A172 (cell line): ENCODE measurements at regions not wholly inside any gene's neighbourhood (a gene's known extent, or its start where the extent isn't known, plus 50 kb on each side); places are given as distances from the start of the nearest gene placed in this dataset.
"Not testable (repeated sequence)": the region's sequence is repeated elsewhere in the genome, so short reads cannot be mapped to it uniquely, and the experiment has no call there.

ENCODE experiments used
- DNase-seq: peaks from one replicate; pipeline ENCODE4 v3.0.0-alpha.2; 2015; ENCODE audit warnings: low spot score

DNA sequence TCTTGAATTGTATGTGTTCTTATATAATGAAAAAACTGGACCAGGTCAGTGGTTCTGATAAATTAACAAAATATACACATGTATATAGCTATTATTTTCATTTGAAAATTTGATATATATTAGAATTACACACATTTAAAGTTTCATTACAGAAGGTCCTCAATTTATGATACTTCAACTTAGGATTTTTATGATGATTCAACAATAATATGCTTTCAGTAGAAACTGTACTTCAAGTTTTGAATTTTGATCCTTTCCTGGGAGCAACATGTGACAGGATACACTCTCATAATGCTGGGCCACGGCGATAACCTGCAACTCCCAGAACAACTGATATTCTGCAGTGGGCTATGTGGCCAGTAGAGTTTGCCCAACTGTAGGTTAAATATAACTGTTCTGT is 344.7 kb downstream of the TAF11L14 start:
- DNase-seq: no peak

DNA sequence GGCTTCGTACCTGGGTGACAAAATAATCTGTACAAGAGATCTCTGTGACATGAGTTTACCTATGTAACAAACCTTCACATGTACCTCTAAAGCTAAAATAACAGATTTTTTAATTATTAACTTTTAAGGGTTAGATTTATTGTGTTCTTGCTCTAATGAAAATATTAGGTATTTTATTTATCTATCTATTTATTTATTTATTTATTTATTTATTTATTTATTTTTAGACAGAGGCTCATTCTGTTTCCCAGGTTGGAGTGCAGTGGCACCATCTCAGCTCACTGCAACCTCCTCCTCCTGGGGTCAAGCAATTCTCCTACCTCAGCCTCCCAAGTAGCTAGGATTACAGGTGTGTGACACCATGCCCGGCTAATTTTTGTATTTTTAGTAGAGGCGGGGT is 348.4 kb downstream of the TAF11L14 start:
- not testable (repeated sequence) for DNase-seq

DNA sequence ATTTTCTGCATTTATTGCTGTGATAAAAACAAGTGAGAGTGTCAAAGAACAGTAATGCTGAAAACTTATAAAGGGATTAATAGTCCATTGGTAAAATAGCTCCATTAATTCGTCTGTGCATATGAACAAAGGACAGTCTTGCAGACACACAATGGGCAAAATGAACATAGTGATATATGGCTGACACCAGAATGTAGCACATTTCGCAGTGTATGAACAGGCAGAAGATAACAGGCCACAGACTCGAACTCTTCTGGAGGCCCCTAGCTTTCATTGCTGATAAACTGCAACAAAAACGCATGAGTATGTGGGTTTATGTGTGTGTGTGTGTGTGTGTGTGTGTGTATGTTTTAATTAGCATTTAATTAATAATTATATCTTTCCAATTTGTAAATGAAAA is 354.8 kb downstream of the TAF11L14 start:
- no peak for DNase-seq

DNA sequence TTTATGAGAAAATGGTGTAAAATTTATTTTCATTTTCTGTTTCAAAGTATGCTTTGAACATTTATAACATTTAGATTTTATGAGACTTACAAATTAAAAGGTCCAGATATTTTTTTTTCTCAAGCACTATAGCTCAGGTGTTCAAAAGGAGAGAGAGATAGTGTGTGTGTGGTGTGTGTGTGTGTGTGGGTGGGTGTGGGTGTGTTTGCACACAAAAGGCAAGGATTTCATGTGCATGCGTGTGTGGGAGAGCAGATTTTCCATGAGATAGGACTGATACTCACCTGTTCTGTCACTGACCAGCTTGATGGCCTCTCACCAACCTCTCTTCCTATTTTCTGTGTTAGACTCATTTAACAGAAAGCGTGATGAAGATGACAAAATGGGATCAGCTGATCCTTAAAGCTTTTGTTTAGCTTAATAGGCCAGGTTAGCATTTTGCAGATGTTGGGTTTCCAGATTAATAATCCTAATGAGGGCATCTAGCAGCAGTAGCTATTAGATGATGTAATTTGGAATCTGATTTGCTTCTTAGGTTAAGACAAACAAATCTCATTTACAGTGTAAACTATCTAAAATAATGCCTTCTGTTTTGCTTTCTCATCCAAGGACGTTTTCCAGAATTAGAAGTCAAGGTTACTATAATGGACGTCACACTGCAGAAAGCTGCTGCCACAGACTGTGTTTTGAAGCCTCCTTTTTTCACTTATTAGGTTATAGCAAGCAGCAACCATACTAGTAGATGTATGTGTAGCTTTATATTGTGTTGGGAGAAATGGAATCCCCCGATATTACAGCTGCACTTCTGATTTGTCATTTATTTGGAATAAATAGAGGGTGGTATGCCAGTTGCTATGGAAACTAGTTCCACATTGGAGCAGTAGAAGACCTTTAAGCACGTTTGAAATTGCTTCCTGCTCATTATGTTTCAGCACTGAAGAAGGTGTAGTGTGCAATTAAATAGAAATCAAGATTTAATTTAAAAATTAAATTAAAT is 355.6 kb downstream of the TAF11L14 start:
- DNase-seq: no peak

DNA sequence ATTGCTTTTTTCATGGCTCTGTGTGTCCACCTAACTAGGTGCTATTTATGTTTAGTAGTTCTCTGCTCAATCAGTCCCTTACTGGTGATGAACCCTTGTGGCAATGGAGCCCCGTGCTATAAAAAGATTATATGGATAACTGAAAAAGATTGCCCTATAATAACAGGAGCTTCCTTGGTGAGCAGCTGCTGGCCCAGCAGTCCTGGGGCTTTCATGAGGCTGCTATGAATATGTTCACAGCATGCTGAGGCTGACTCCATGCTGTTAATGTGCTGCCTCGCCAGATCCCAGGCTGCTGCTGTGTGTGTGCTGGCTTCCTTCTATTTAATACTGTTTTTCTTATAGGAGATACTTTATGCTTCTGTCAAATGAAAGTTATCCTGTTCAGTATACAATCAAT is 357.5 kb downstream of the TAF11L14 start:
- no peak for DNase-seq

DNA sequence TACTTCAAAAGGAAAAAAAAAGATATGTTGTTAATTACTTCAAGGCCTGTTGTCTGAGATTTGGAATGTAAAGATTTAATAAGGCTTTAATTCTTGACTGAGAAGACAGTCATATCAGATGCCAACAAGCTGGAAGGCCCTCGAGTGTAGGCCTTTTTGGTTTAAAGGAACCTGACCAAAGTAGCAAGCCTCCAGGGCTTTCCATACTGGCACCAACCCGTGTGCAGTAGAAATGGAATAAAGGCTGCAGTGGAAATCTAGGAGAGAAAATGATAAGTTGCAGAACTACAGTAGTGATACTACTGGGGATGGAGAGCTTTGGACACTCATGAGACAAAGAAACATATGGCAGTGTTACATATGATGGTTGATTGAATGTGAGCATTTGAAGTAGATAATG is 358.0 kb downstream of the TAF11L14 start:
- no peak for DNase-seq

DNA sequence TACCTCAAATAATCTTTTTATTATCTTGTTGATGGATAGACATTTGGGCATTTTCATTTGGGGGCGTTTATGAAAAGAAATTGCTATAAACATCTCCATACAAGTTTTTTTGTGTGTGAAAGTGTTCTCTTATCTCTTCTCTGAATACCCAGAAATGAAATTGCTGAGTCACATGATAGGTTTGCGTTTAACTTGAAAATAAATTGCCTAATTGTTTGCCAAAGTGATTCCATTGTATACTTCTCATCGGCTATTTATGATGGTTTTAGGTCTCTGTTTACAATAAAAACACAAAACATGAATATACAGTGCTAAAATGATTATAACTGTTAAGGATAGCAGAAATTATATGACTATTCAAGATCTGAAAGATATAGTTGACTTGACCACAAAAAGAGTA is 361.7 kb downstream of the TAF11L14 start:
- no peak for DNase-seq

DNA sequence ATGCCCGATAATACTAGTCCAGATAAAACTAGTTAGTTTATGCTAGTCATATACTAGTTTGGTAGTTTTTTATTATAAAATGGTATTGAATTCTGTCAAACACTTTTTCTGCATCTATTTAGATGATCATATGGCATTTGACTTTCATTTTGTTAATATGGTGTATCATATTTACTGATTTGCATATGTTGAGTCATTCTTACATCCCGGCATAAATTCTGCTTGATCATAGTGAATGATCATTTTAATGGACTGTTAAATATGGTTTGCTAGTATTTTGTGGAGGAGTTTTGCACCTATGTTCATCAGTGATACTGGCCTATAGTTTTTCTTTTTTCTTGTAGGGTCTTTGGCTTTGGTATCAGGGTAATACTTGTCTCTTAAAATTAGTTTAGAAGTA is 365.6 kb downstream of the TAF11L14 start:
- no peak for DNase-seq

DNA sequence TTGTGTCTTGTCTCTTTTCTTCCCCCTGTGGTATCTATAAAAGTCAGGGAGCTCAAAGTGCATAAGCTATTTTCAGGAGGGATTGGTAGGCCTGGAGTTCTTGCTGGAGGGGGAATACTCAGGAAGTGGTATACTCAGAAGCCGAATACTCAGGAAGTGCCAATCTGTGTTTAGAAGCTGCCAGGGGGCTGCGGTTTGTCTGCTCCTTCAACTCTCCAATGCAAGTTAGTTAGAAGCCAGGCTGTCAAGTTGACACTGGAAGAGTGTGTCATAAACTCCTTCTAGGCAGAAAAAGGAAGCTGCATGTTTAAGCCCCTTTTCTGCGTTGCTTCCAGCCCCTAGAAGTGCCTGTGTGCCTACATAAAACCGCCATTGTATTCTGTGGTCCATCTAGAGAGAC is 366.5 kb downstream of the TAF11L14 start:
- DNase-seq: no peak

DNA sequence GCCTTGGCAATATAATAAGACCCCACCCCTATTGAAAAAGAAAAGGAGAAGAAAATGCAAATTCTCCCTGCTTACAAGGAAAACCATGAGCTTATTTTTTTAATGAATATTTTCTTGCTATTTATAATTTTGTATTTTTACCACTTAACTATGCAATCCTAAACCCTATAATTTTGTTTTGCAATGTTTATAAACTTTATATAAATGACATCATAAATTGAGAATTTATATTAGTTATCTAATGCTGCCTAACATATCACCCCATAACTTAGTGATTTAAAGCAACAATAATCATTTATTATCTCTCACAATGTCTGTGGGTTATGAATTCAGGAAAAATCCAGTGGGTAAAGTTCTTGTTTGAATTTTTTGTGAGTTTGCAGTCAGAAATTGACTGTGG is 369.1 kb downstream of the TAF11L14 start:
- no peak for DNase-seq

DNA sequence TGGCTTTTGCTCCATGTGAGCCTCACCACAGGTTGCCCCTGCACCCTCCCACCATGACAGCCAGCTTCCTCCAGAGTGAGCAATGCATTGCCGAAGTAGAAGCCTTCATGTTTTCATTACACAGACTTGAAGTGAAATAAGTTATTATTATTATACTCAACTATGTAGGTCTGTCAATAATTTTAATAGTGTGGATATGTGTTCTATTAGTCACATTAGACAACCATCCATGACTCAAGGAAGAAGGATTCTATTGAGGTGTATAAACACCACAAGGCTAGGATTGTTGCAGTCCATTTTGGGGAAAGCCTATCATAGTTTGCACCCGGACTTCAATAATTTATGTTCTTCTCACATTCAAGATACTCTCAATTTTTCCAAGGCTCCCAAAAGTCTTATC is 369.5 kb downstream of the TAF11L14 start:
- no peak for DNase-seq

DNA sequence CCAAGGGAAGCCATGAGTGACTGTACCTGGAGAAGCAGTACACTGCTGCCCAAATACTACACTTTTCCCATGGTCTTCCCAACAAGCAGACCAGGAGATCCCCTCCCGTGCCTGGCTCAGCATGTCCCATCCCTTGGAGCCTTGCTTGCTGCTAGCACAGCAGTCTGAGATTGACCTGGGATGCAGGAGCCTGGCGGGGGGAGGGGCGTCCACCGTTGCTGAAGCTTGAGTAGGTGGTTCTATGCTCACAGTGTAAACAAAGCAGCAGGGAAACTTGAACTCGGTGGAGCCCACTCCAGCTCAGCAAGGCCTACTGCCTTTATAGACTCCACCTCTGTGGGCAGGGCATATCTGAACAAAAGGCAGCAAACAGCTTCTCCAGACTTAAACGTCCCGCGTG is 372.0 kb downstream of the TAF11L14 start:
- not testable (repeated sequence) for DNase-seq

DNA sequence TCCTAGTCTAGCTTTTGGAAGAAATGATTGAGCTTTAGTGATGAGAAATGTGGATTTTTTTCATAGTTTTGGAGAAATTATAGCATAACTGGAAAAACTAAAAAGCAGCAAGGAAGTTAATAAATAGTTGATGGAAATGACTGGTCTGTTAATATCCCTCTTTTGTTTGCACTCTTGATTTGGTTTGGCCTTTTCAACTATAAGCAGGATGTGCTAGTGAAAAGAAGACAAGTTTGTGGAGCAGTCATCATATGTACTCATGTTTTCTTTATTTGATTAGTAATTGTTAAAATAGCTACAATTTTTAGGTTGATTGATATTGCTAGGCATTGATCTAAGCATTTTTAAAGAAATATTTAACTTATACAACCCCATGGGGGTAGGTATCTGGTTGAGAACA is 374.7 kb downstream of the TAF11L14 start:
- DNase-seq: no peak

DNA sequence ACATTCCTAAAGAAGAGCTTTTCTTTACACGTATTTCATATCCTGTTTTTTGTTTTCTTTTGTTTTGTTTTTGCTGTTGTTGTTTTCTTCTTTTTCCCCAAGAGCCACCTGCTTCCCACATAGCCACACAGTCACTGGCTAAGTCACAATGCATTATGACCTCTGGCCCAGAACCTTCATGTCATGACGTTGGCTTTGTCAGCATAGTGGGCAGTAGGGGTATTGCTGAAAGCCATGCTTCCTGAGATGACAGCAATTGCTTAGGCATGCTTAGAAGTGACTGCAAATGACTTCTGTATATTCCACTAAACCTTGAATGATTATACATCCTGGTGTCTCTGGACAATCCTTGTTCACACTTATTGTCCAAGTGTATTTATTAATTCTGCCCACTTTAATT is 375.8 kb downstream of the TAF11L14 start:
- DNase-seq: no peak

DNA sequence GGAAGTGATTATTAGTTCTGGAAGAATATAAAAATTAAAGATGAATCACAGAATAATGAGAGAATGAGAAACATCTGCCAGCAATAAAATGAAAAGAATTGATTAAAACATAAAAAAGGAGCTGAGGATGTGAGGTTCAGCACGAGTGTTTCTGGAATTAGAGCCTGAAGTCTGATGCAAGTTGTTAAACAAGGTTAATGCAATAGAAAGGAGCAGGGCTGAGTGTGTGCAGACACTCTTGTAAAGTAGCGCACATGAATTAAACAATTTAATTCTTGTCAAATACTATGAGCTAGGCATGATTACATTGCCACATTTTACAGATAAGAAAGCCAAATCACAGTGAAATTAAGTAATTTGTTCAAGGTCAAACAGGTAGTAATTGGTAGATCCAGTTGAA is 384.2 kb downstream of the TAF11L14 start:
- no peak for DNase-seq

DNA sequence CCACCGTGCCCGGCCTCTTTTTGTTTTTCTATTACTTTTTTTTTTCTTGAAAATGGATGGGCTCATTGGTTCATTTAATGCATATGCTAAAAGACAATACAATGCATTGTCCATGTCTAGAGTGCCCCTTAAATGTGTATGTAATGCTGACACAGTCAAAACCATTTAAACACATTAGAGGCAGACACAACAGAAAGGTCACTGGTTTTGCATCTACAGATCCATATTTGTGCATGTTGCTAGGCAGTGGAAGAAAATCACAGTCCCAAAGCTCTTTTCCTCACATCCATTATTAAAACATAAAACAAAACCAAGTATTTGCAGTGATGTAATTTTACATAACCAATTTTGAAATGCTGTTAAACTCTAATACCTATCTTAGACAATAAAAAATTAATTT is 389.0 kb downstream of the TAF11L14 start:
- no peak for DNase-seq

DNA sequence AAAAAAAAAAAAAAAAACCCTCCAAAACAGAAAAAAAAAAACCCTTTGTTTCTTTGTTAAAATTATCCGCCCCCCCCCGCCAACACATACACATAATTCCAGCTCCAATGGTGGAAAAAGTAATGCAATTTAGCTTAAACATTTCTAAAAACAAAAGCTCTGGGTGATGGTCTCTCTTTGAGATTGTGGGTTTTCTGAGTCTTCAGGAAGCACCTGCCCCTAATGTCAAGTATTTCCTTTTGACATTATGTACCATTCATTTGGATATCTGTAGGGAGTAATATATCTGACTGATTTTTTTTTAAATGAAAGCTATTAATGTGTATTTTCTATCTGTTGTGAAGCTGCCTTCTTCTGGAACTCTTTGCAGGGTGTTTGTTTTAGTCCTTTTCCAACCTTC is 389.7 kb downstream of the TAF11L14 start:
- no peak for DNase-seq

DNA sequence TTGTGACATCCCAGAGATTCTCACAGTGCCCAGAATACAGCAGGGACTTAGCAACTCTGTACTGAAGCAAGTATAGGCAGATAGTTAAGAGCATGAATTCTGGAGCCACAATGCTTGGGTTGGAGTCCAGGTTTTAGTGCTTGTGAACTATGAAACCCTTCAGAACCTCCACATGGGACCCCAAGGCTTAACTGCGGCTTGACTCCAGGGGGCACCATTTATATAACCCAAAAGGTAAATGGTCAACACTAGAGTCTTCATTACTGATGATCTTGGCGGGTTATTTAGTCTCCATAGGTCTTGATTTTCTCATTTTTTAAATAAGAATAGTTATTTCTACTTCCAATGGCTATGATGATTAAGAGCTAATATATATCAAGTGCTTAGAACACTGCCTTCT is 390.3 kb downstream of the TAF11L14 start:
- no peak for DNase-seq

DNA sequence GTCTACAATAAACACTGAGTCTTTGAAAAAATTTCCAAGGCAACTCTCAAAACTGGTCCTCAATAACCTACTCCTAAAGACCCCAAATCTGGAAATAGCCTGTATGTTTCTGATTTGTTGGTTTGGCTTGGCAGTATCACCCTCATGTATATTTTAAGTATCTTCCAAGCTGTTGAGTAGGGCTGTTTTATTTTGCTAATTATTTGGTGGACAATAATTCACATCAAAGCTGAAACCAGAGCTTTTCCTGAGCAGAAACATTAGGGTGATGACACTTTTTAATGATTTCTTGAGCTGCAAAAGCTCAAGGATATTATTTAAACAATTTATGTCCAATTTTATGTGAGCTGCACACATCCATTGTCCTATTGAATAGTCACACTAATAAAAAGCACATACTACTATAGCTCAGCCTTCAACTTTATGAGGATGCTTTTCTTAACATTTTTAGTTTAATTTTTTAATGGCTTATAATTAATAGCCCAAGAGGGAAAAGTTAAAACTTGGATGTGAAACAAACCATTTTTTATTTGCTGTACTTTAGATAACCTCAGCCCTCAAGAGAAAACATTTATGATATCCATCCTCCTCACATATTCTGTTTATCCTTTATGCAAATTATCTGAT is 393.1 kb downstream of the TAF11L14 start:
- DNase-seq: no peak

DNA sequence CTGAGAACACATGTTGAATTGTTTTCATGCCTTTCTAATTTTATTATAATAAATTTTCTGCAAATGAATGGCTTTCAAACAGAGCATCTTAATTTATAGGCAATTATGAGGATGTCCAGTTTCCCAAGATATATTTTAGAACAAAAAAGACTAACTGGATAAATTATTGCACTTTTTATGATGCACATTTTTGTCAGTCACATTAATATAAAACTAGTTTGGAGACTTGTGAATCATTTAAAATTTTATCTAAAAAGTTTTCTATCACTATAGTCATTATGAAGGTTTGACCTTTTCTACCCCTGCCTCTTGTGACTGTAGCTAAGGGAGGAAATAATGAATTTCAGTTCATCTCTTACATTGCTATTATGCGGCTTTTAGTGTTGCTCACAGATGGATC is 393.8 kb downstream of the TAF11L14 start:
- DNase-seq: no peak

DNA sequence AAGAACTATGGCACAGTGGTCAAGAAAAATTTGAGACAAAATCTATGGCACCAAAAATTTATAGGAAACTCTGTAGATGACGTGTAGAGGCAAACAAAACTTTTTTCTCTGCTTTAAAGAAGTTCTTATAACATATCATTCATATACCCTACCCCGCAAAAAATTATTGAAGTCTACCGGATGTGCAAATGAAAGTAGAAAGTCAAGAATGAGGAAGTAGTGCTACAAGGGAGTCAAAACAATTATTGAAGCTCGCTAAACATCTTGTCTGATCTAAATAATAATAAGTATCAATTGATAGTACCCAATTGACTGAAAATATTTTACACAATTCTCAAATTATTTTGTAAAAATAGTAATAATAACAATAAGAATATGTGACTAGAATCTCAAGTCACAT is 398.5 kb downstream of the TAF11L14 start:
- no peak for DNase-seq

DNA sequence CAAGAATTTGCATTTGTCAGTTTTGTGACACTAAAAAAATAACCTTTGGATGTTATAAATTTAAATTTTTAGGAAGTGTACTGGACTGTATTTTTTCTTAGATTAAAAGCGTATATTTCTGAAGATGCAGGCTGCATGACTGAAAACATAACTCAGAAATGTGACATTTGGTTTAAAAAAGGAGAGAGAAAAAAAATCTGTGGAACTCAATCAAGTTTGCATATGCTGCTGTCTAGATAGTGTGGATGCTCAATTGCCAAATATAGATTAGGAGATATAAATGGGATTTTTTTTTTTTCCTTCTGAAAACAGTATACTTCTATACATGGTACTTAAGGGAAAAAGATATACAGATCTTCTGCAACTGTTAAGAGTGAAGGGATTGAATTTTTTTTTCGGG is 402.3 kb downstream of the TAF11L14 start:
- no peak for DNase-seq

DNA sequence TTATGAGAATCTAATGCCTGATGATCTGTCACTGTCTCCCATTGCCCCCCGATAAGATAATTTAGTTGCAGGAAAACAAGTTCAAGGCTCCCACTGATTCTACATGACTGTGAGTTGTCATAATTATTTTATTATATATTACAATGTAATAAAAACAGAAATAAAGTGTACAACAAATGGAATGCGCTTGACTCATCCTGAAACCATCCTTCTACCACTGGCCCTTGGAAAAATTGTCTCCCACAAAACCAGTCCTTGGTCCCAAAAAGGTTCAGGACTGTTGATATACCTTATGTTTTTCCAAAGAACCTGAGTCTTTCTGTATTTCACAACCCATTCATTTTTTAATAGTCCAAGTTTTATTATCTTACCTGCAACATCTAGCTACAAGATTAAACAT is 403.5 kb downstream of the TAF11L14 start:
- DNase-seq: no peak
